Ascending aorta (tissue), 2 donors: ENCODE measurements at regions not wholly inside any gene's neighbourhood (a gene's known extent, or its start where the extent isn't known, plus 50 kb on each side); places are given as distances from the start of the nearest gene placed in this dataset.

Experiments used
- DNase-seq, 2 donors: peaks; one replicate each; pipeline ENCODE4 v3.0.0-alpha.2; 2019; ENCODE audit warnings: low spot score in 2 of 2
- H3K27ac ChIP-seq, 2 donors: fragments of 200-600 bp; sonication (generic); one replicate each; pipeline ENCODE4 v1.5.1; 2016 to 2017; ENCODE audit warnings: mild to moderate bottlenecking in 1 of 2
- H3K27me3 ChIP-seq: fragments of 200-600 bp; sonication (generic); one replicate; pipeline ENCODE4 v1.5.1; 2017
- H3K36me3 ChIP-seq, 2 donors: fragments of 200-600 bp; sonication (generic); one replicate each; pipeline ENCODE4 v1.5.1; 2016
- H3K4me1 ChIP-seq, 2 donors: fragments of 200-600 bp; sonication (generic); one replicate each; pipeline ENCODE4 v1.5.1; 2016 to 2017; ENCODE audit warnings: mild to moderate bottlenecking in 1 of 2
- H3K4me3 ChIP-seq, 2 donors: fragments of 200-600 bp; sonication (generic); one replicate each; pipeline ENCODE4 v1.5.1; 2016 to 2017; ENCODE audit warnings: mild to moderate bottlenecking in 1 of 2
- H3K9me3 ChIP-seq, 2 donors: fragments of 200-600 bp; sonication (generic); one replicate each; pipeline ENCODE4 v1.5.1; 2016
- intact Hi-C: fragments of 100-400 bp; cut with DNase I; formaldehyde crosslinking; loops from one replicate; pipeline ENCODE4 v1.15.1; 2023
- TF ChIP-seq, protein P1 (sequence below), 3 experiments: fragments of 200-600 bp in 2 of 3; fragments of 450-650 bp in 1 of 3; sonication (generic) in 2 of 3; IDR thresholded peaks; one replicate each; pipeline ENCODE4 v1.5.1; 2016 to 2019; ENCODE audit warnings: antibody characterized with exemption in 3 of 3, mild to moderate bottlenecking in 1 of 3, moderate library complexity in 1 of 3

- intact Hi-C loops, result no loop called here
- Histone ChIP-seq H3K9me3 (no peaks in the 10 kb centered on the region), H3K4me3 (no peak overlapping the region), H3K27me3 (no peaks in the 10 kb centered on the region), H3K36me3 (no peaks in the 10 kb centered on the region), H3K4me1 (no peaks in the 10 kb centered on the region), H3K27ac (no peak overlapping the region)
- no peak for DNase-seq
- TF ChIP-seq, protein P1, sequence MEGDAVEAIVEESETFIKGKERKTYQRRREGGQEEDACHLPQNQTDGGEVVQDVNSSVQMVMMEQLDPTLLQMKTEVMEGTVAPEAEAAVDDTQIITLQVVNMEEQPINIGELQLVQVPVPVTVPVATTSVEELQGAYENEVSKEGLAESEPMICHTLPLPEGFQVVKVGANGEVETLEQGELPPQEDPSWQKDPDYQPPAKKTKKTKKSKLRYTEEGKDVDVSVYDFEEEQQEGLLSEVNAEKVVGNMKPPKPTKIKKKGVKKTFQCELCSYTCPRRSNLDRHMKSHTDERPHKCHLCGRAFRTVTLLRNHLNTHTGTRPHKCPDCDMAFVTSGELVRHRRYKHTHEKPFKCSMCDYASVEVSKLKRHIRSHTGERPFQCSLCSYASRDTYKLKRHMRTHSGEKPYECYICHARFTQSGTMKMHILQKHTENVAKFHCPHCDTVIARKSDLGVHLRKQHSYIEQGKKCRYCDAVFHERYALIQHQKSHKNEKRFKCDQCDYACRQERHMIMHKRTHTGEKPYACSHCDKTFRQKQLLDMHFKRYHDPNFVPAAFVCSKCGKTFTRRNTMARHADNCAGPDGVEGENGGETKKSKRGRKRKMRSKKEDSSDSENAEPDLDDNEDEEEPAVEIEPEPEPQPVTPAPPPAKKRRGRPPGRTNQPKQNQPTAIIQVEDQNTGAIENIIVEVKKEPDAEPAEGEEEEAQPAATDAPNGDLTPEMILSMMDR (IDR thresholded peaks at IDR 0.05), result no peak
Observed at GRCh38 chr4:181784881-181785280, 458.3 kb upstream of the TENM3 start.

- no peak for DNase-seq
- no peak overlapping the region for H3K4me3 ChIP-seq
- H3K36me3 ChIP-seq, result no peaks in the 10 kb centered on the region
- H3K9me3 ChIP-seq, result peaks cover 0 to 3% of the 10 kb centered on the region in 2 donors
- no peaks in the 10 kb centered on the region for H3K27me3 ChIP-seq
- H3K27ac ChIP-seq, result no peak overlapping the region
- intact Hi-C loops, result no loop called here
- TF ChIP-seq, protein P1 (IDR thresholded peaks at IDR 0.05), result no peak
- no peaks in the 10 kb centered on the region for H3K4me1 ChIP-seq
Observed at GRCh38 chr4:181792641-181793040, 450.6 kb upstream of the TENM3 start.

- no peak for DNase-seq
- intact Hi-C loops, result no loop called here
- Histone ChIP-seq H3K9me3 (peaks cover 0 to 3% of the 10 kb centered on the region in 2 donors), H3K4me1 (no peaks in the 10 kb centered on the region), H3K36me3 (no peaks in the 10 kb centered on the region), H3K27me3 (no peaks in the 10 kb centered on the region), H3K27ac (no peak overlapping the region), H3K4me3 (no peak overlapping the region)
- TF ChIP-seq, protein P1 (IDR thresholded peaks at IDR 0.05), result no peak
Observed at GRCh38 chr4:181793096-181793495, 450.1 kb upstream of the TENM3 start.

DNA sequence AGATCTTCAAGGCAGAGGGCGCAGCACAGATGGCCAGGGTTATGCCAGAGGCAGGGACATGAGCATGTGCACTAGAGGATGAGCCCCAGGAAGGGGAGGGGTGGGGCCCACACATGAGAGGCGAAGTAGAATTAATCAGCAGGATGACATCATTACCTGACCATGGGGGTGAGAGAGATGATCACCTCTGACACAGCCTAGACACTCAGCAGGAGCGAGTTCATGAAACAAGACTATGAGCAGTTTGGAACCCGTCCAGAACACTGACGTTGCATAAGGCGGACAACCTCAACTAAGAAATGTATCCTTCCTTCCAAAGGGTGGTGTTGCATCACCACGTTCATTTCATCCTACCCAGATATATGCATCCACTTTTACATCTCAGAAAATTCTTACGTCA lies 446.7 kb upstream of the TENM3 start:
- Histone ChIP-seq H3K27ac (no peak overlapping the region), H3K4me1 (no peaks in the 10 kb centered on the region), H3K4me3 (no peak overlapping the region), H3K36me3 (no peaks in the 10 kb centered on the region), H3K27me3 (no peaks in the 10 kb centered on the region), H3K9me3 (peaks cover 0 to 3% of the 10 kb centered on the region in 2 donors)
- intact Hi-C loops, result no loop called here
- TF ChIP-seq, protein P1 (IDR thresholded peaks at IDR 0.05), result no peak
- no peak for DNase-seq

DNA sequence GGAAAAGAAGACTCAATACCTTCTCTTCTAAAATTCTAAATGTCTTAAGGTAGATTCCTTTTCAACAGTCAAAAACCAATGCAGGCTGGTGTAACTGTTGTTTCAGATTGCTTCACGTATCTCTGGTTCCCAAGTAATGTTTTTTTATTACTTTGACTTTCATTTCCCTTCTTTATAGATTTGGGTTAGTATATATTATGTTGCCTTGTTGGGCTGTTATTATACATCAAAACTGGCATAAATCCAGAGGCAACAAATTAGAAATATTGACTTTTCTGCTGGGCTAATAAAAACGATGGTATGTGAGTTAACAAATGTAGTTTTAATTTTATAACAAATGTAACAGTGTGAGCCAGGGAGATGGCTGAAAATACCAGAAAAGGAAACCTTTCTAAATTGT lies 444.7 kb upstream of the TENM3 start:
- intact Hi-C loops, result no loop called here
- no peaks in the 10 kb centered on the region for H3K27me3 ChIP-seq
- H3K36me3 ChIP-seq, result no peaks in the 10 kb centered on the region
- no peak overlapping the region for H3K27ac ChIP-seq
- no peak overlapping the region for H3K4me3 ChIP-seq
- DNase-seq, result no peak
- no peaks in the 10 kb centered on the region for H3K4me1 ChIP-seq
- TF ChIP-seq, protein P1 (IDR thresholded peaks at IDR 0.05), result no peak
- peaks cover 0 to 3% of the 10 kb centered on the region in 2 donors for H3K9me3 ChIP-seq

GRCh38 chr4:181799561-181800069 lies 443.6 kb upstream of the TENM3 start:
- intact Hi-C loops, result no loop called here

More at GRCh38 chr4:181799561-181800069, 443.6 kb upstream of the TENM3 start:
- TF ChIP-seq, protein P1 (IDR thresholded peaks at IDR 0.05), result no peak
- DNase-seq, result no peak
- Histone ChIP-seq H3K4me3 (no peak overlapping the region), H3K27ac (no peak overlapping the region), H3K36me3 (no peaks in the 10 kb centered on the region), H3K4me1 (no peaks in the 10 kb centered on the region), H3K27me3 (no peaks in the 10 kb centered on the region), H3K9me3 (peaks cover 0 to 2% of the 10 kb centered on the region in 2 donors)
